Sigmoid colon (tissue), 3 donors: ENCODE measurements at regions not wholly inside any gene's neighbourhood (a gene's known extent, or its start where the extent isn't known, plus 50 kb on each side); places are given as distances from the start of the nearest gene placed in this dataset.
"Not testable (repeated sequence)": the region's sequence is repeated elsewhere in the genome, so short reads cannot be mapped to it uniquely, and the experiment has no call there.

Experiments
- CTCF ChIP-seq, 4 experiments: fragments of 450-650 bp in 3 of 4; fragments of 200-600 bp in 1 of 4; IDR thresholded peaks; one replicate each; pipeline ENCODE4 v1.5.1; 2016 to 2019; ENCODE audit warnings: antibody characterized with exemption in 4 of 4, mild to moderate bottlenecking in 3 of 4, moderate library complexity in 2 of 4
- POLR2A ChIP-seq, 2 donors: fragments of 450-650 bp; IDR thresholded peaks; one replicate each; pipeline ENCODE4 v1.6.1; 2016; ENCODE audit warnings: antibody characterized with exemption in 2 of 2, mild to moderate bottlenecking in 2 of 2, moderate library complexity in 2 of 2

DNA sequence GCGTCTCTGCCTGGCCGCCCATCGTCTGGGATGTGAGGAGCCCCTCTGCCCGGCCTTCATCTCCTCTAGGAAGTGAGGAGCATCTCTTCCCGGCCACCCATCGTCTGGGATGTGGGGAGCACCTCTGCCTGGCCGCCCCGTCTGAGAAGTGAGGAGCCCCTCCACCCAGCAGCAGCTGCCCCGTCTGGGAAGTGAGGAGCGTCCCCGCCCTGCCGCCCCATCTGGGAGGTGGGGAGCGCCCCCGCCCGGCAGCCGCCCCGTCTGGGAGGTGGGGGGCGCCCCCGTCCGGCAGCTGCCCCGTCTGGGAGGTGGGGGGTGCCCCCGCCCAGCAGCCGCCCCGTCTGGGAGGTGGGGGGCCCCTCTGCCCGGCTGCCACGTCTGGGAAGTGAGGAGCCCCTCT, 153.7 kb upstream of the MYRIP start:
- not testable (repeated sequence) for TF ChIP-seq POLR2A, CTCF (IDR thresholded peaks at IDR 0.05)
